HG03060 (cell line): ENCODE measurements at regions not wholly inside any gene's neighbourhood (a gene's known extent, or its start where the extent isn't known, plus 50 kb on each side); places are given as distances from the start of the nearest gene placed in this dataset.

Source experiments
- ATAC-seq: cut with Tn5 transposase; IDR thresholded peaks from one replicate; pipeline ENCODE4 v1.9.1; 2021; ENCODE audit warnings: low read depth, moderate number of reproducible peaks; ENCODE audit not compliant: unreplicated experiment

DNA sequence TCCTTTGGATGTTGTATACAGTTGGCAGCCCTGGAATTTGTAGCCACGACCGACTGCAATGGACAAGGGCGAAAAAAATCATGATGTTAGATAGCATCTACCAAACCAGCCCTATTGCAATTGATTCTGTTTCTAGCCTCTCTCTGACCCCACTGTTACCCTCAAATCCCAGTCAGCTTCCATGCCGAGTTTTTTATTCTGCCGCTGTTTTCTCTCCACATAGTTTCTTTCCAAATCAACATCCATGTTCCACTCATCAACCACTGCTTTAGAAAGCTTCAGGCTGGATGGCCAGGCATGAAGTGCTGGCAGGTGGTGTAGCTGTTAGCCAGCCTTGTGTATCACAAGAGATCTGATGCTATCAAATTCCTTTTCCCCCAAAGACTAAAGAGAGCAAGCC is 272.8 kb downstream of the FIGN start:
- no peak for ATAC-seq

DNA sequence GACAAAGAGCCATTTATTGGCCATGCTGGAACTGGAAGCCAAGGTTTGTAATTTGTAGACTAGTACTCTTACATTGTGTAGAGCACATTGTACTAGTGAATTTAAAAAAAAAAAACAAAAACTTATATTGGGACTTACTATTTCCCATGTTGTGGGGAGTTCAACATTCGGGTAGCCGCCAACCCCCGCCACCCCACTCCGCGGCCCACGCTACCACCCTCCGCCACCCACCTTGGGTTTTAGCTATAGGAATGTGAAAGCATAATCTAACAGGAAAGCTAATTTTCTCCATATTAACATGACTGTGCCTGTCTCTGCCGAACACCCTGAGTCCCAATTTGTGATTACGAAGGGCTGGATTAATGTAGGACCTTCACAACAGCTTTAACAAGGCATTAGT is 275.8 kb downstream of the FIGN start:
- ATAC-seq: no peak

DNA sequence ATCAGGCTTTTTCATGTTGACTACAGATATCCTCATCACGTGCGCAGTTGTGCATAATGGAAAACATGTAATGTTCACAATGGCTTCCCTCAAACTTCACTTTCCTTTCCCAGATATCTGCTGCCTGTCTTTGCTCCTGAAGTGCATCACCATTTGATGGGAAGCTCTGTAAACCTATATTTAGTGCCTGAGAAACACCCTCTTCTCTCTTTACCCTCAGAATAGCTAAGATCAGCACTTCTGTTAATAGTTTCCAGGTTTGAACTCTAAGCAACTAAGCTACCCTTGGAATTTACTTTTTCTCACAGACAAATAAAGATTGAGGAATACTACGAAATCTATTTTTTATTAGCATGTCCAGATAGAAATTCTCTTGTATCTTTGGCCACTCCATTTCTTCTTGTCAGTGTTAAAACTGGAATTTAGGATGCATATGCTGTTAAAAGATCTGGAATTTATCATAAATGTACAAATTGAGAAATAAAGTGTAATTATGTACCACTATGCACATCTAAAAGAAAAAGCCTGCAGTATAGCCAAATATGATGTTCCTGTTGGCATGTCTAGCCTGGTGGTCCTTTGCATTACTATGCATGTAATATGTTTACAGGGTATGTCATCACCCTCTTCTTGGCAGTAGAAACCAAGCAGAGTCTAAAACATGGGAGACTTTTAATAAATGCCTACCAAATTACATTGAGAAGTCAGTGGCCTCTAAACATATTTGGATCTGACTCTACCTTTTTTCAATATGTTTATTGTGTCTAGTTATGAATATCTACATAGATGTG is 278.7 kb downstream of the FIGN start:
- no peak for ATAC-seq

DNA sequence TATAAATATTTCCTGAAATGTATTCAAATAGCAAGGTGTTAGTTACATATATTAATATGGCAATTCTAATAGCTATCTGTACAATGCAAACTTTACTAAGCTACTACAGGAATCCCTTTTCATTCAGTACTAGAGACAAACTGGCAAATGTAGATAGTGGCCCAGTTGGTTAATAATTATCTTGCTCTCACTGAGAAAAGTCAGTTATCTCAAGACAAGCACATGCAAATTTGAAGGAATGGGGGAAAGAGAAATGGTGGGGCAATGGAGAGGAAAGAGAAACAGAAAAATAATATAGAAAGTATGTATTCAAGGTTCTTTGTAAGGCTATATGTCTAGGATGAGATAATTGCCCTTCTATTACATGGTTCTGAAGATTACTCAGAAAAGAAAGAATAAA is 280.0 kb downstream of the FIGN start:
- ATAC-seq: peak; percentile 82

DNA sequence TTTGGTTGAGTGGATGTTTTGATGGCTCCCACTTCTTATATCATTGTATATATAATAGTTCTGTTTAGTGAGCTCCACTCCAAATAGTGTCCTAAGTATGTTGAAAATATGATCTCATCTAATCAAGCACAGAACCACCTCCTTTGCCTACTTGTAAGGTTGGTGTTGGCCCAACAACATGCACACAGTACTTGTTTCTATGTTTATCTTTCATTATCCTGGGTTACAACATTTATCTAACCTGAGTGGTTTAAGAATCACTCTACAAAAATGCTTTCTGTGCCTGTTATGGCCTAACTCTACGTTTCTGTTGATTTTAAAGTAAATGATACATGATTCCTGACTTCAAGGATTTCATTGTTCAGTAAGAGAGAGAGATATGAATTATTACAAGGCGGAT is 281.9 kb downstream of the FIGN start:
- ATAC-seq: no peak

DNA sequence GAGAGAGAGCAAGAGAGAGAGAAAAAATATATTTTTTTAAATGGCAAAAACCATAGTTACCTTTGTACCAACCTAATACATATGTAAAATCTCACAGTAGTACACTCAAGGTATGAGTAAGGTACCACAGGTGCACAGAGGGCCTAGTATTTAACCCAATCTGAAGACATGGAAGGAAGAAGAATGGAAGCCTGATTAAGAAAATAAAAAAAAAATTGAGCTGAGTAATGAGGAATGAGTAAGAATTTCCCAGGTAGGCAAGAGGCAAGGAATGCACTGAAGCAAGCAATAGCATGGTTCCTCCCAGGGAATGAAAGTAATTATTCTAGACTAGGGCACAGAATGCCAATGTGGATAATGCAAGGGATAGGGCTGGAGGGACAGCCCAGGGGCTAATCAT is 294.2 kb downstream of the FIGN start:
- ATAC-seq: no peak

DNA sequence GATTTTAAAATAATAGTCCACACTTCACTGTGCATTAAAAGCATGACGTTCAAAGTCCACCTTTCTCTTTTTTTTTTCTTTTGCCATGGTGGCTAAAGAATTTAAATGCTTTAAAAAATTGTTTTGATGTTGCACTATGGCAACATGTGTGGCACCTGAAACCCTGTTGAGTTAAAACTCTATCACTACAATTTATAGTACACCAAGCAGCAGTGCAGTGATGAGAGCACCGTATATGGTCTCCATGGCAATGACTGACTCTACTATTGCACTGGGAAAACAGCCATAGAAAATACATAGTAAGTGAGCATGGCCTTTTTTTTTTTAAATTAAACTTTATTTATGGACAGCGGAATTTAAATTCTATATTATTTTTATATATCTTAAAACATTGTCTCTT is 298.8 kb downstream of the FIGN start:
- ATAC-seq: no peak

DNA sequence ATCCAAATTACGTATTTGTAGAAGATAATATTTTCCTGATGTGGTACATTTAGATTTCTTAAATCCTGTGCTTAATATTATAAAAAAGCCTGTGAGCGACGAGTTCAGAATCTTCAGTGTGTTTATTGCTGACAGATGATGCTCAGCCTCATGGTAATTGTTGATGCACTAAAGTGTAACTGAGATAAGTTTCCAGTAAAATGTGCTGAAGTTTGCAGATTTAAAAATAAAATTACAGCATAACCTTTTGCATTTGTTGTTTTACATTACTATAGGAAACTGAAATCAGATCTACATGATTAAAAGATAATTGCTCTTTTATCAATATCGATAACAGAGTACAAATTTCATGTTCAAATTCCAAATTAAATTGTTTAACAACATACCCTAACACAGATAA is 307.6 kb downstream of the FIGN start:
- no peak for ATAC-seq

DNA sequence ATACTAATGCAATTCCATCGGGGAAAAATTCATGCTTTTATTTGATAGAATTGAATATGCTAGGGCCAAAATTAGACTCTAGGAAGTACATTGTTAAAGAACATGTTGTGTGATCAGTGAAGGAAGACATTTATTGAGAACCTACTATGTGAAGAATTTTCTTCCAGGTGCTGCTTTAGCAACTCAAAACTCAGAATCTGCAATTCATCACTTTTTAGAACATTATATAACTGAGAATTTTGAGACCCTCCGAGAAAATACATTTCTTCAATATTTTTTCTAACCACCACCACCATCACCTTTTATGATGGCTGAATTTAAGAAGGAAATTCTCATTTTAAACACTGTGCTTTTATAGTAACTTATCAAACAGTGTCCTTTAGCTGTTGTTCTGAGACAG is 315.2 kb downstream of the FIGN start:
- no peak for ATAC-seq

DNA sequence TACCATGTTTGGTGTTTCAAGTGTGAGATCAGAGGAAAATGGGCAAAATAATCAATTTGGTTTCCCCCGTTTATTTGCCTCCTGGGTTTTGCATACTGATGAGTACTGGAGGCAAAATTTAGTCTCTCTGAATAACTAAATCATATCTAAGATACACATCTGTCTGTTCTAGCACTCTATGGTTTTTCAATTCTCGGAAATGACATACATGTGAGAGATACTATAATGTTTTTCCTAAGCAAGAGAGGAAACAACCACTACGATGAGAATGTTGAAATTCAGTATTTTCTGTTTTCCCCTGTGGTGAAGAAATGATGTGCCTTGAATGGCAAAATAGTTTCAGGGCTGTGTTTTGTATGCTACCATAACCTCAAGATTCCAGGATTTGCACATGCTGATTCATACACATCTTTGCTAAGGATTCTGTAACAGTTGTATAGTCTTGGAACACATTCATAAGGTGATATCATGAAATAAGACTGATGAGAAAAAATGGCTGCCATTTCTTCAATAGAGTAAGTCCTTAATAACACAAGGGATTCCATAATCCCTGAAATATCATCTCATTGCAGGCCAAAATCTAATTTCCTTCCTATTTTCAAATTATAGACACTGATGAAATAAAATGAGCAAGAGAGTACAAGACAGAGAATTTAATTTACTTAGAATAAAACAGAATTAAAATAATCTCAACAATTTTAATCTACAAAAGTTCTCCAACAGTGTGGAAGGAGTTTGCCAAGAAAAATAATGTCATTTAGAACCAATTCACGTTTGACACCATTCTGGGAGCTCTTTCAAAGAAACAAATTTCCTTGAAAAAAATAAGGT is 316.6 kb downstream of the FIGN start:
- ATAC-seq: no peak

DNA sequence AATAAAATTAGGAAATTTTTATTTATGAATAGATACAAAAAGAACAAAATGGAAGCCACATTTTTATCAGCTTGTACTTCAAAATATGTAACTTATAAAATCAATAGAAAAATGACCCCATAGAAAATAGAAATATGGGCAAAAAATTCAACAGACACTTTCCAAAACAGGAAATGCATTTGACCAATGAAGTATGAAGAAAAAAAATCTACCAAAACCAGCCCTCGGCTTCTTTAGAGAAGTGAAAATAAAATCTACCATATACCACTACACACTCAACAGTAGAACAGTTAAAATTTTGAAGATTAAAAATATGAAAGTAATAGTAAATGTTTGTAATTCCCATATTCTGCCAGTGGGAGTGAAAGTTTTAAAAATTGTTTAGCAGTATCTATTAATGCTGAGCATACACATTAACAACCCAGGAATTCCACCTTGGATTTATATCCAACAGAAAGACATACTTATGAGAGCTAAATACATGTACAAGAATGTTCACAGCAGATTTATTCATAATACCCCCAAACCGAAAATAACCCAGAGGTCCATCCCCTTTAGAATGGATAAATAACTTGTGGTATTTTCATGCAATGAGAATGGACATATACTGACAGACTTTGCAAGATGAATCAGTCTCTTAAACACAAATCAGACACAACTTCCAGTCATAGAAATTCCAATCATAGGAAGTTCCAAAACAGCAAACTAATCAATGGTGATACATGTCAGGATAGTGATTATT is 318.0 kb downstream of the FIGN start:
- ATAC-seq: peak; percentile 77

DNA sequence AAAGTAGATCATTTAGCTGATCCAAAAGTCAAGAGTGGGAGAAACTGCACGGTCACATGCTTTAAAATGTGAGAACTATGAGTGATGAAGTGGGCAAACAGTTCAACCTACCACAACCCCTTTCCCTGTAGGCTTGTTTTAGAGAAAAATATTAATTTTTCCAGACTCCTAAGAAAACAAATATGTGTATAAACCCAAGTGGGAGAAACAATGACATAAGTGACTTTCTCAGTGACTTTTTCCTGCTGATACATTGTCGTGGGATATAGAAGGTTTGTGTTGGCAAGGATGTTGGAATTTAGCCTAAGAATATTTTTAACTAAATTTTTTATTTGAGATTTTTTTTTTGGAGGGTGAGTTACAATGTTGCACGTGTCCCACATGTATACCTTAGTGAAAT is 321.7 kb downstream of the FIGN start:
- no peak for ATAC-seq

DNA sequence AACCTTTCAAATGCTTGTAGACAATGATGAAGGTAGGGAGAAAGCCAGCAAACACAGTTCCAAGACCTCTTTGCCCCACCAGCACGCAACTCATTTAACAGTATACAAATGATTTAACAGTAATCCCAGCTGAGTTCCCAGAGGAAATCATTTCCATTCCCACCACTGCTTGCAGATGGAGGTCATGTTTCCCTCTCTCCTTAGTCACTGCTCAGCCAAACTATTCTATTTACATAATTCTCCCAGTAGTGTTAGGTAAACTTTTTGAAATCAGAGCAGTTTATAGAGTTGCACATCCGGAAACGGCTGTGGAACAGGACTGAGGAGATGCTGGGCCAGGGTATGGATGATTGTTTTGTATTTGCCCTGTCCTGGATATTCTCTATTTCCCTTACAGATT is 328.5 kb downstream of the FIGN start:
- no peak for ATAC-seq

DNA sequence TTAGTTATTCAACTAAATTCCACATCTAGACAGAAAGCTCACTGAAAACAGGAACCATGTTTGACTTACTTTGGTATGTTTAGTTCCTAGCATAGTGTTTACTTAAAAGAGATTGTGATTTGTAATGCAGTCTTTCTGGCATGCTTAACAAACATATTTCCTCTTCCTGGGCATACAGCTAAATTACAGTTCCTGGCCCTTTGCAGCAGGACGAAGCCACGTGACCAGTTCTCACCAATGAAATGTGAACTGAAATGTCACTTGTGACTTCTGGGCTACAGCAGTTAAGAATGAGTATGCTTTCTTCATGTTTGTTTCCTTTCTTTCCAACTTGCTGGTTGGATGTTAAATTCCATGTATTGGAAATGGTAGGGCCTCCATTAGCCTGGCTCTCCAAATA is 330.5 kb downstream of the FIGN start:
- ATAC-seq: no peak

DNA sequence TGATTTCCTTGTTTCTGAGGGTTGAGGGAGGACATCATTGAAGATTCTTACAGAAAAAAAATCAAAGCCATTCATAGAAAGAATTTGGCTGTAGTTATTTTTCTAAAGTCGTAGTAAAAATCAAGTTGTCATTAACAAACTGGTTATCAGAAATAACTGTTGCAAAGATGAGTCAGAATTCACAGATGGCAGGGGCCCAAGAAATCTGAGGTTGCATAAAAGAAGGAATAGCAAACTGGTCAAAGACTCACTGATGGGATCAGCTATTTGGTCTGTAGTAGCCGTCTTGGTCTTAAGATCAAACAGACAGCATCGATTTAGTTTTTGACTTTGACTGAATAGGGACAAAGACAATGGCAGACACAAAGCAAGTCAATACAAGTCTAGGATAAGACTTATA is 334.3 kb downstream of the FIGN start:
- no peak for ATAC-seq

DNA sequence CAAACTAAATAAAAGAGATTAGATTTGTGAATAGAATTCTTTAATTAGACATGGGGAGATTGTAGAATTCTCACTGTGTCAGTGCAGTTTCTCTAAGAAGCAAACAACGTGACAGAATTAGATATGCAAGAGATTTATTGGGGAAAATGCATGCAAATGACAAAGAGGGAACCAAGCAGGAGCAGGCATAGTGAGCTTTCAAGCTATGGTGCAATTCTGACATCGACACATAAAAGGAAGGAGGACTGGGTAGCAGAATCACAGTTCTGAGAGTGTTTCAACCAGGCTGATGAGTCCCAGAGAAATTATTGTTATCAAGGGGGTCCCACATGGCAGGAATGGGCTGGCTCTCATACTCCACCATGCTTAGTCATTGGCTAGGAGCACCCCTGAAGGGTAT is 338.4 kb downstream of the FIGN start:
- ATAC-seq: no peak

DNA sequence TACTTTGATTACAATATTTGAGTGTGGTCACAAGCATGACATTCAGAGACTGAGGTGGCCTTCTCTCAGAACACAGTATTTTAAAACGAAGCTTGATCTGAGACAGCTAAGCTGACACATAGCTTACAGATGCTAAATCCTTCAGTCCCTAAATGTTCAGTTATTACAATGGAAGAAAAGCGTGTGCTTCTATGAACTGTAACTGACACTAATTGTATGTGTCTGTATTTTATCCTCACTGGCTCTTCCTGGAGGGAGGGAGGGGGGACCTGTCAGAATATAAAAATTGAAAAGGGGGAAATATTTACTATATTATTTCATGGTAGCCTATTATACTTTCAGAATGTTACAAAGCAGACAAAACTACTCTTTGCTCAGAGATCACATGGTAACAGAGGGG is 340.2 kb downstream of the FIGN start:
- ATAC-seq: no peak

DNA sequence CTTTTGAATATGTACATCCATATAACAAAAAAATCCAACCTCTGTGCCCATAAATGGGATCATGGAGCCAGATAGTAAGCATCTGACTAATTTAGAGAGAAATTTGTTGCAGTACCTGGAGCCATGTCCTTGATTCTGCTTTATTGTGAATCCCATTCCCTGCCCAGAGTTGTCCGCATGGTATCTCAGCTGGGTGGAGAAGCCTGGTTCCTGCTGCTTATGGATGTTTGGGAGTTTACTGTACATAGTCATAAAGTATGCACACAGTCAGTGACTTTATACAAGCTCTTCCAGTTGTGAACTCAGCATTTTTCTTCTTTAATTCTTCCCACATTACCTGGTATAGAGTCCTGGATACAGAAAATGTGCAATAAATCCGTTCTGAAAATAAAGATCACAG is 346.0 kb downstream of the FIGN start:
- ATAC-seq: no peak

DNA sequence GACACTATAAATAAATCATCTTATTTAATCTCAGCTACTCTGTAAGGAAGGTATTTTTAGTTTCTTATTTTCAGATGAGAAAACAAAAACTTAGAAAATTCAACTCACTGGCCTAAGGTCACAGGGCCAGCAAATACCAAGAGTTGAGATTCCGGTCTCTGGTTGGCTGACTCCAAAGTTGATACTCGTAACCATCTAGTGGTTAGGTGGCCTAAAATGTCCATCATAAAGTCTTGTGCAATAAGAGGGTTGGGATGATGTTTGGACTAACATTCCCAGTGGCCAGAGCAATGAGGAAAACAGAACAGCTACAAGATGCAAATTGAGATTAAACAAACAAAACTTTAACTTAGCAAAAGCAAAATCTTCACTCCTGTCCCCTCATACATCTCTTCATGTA is 360.3 kb downstream of the FIGN start:
- no peak for ATAC-seq

DNA sequence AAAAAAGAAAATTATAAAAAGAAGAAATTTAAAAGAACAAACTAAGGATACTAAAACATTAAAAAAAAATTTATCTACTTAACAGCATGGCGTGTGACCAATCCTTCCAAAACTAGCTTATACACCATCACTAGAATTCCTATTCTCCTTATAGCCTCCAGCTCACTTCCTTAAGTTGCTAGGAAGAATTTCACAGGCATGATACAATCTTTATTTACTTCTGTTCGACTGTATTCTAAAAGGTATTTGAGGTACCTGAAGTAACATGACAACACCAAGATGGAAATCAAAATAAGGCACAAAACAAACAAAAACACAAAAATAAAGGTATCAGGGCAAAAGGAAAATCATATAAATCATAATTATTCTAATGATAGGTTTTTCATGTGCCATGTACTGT is 360.7 kb downstream of the FIGN start:
- ATAC-seq: no peak

DNA sequence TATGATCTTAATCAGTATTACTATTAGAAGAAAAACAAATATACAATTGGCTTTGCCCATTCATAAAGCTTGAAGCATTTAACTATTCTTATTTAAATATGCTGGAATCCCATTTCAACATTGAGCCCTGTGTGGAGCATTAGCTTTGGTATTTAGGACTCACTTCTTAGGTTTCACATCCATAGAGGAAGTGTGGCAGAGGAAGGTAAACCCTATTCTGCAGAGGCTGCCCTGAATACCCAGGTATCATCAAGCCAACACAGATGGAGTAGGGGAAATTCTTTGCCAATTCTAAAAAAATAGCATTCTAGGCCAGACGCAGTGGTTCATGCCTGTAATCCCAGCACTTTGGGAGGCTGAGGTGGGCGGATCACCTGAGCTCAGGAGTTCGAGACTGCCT is 361.5 kb downstream of the FIGN start:
- ATAC-seq: no peak
